ENCODE measurements at regions not wholly inside any gene's neighbourhood (a gene's known extent, or its start where the extent isn't known, plus 50 kb on each side); places are given as distances from the start of the nearest gene placed in this dataset.

DNA sequence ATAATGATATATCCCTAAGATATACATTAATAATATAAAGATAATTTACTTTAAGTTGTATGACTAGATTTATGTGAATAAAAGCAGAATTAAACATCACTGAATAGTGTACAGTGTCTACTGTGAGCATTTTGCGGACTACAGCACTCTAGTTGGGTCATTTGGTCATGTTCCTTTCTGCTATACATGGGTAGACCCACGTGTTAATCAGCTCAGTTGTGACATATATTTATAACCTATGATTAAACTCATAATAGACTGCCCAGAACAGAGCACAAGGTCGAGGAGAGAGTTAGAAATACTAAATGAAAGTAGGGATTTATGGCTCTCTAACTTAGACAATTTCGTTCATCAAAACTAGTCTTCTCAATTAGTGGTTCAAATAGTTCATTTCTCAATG lies 852.7 kb downstream of the EPHA7 start:
- Mint-ChIP-seq H3K27me3 (no peaks in the 10 kb centered on the region), H3K9me3 (no peaks in the 10 kb centered on the region), H3K4me1 (no peaks in the 10 kb centered on the region), H3K36me3 (no peaks in the 10 kb centered on the region), H3K27ac (no peak overlapping the region), H3K4me3 (no peak overlapping the region)
- no peak for ATAC-seq

DNA sequence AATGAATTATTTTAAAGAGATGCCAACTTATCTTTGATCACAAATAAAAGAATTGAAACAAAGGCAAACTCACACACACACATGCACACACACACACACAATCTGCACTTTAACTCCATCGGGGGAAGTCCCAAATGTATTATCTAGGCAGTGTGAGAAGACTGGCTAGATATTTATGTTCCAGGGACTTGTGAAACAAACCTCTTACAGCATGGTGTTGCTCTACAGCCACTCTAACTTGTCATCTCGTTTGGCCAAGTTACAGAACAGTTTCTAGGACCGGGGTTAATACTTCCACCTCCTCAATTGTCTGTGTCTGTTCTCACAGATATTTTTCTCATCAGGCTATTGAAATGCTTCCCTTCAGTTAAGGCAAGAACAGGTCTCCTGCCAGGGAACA lies 855.0 kb downstream of the EPHA7 start:
- Mint-ChIP-seq H3K9me3 (peaks cover 10% of the 10 kb centered on the region), H3K27ac (no peak overlapping the region), H3K27me3 (no peaks in the 10 kb centered on the region), H3K36me3 (no peaks in the 10 kb centered on the region), H3K4me1 (no peaks in the 10 kb centered on the region), H3K4me3 (no peak overlapping the region)
- ATAC-seq, result no peak

- Mint-ChIP-seq H3K9me3 (peaks cover 10% of the 10 kb centered on the region), H3K4me1 (no peaks in the 10 kb centered on the region), H3K36me3 (no peaks in the 10 kb centered on the region), H3K4me3 (no peak overlapping the region), H3K27ac (no peak overlapping the region), H3K27me3 (no peaks in the 10 kb centered on the region)
- ATAC-seq, result no peak
Measured at GRCh38 chr6:92559611-92560010, 859.7 kb downstream of the EPHA7 start.

DNA sequence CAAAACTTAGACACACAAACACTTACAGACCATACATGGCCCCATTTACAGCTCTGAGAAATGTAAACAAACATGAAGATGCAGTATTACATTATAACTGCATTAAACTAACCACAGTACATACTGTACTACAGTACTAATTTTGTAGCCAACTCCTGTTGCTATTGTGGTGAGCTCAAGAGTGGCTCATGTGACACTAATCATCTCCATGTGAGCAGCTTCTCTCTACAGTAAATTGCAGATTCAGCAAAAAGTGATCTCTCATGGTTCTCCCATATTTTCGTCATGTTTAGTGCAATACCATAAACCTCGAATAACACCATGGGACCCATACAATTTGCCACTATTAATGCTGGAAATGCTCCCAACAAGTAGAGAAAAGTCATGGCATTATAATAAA lies 860.4 kb downstream of the EPHA7 start:
- ATAC-seq, result no peak
- H3K27me3 Mint-ChIP-seq, result no peaks in the 10 kb centered on the region

DNA sequence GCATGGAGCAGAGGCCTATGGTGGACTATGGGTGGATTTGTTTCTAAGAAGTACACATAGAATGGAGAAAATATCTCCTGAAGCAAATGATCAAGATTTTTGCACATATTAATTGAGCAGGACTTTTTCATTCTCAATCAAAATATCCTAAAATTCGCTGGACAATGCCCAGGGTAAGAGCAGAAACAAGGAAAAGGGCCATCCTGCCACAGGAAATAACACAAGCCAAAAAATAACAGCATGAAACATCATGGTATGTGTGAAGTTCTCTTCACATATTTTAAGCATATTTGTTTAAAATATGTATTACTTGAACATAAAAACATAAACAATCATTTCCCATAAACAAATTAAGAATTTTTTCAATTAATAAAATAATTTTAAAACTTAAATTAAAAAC lies 868.9 kb downstream of the EPHA7 start:
- no peaks in the 10 kb centered on the region for H3K27me3 Mint-ChIP-seq
- H3K27ac Mint-ChIP-seq, result no peak overlapping the region
- no peak overlapping the region for H3K4me3 Mint-ChIP-seq
- no peaks in the 10 kb centered on the region for H3K36me3 Mint-ChIP-seq
- H3K9me3 Mint-ChIP-seq, result peaks cover 3% of the 10 kb centered on the region
- no peaks in the 10 kb centered on the region for H3K4me1 Mint-ChIP-seq
- ATAC-seq, result no peak

More for the DNA sequence above, 860.4 kb downstream of the EPHA7 start:
- Mint-ChIP-seq H3K4me1 (no peaks in the 10 kb centered on the region), H3K27ac (no peak overlapping the region), H3K36me3 (no peaks in the 10 kb centered on the region), H3K4me3 (no peak overlapping the region), H3K9me3 (peaks cover 10% of the 10 kb centered on the region)

DNA sequence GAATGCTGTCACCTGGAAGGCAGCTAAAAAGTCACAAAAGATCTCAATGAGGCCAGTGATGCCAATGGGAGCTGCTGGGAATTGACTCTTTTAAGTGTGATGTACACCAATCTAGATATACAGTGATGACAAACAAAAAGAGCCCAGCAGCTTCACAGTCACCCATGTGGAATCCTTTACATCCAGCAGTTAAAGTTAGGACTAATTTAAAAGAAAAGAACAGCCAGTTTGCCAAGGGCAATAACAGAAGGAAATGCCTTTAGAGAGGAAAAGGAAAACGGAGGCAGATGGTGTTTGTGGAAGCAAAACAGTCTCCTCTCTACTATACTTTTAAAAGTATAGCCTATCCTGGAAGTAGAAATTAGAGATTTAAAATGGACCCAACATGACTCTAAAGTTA lies 873.5 kb downstream of the EPHA7 start:
- no peaks in the 10 kb centered on the region for H3K27me3 Mint-ChIP-seq
- H3K4me3 Mint-ChIP-seq, result no peak overlapping the region
- no peak overlapping the region for H3K27ac Mint-ChIP-seq
- H3K9me3 Mint-ChIP-seq, result peaks cover 3% of the 10 kb centered on the region
- H3K4me1 Mint-ChIP-seq, result no peaks in the 10 kb centered on the region
- no peaks in the 10 kb centered on the region for H3K36me3 Mint-ChIP-seq
- no peak for ATAC-seq

DNA sequence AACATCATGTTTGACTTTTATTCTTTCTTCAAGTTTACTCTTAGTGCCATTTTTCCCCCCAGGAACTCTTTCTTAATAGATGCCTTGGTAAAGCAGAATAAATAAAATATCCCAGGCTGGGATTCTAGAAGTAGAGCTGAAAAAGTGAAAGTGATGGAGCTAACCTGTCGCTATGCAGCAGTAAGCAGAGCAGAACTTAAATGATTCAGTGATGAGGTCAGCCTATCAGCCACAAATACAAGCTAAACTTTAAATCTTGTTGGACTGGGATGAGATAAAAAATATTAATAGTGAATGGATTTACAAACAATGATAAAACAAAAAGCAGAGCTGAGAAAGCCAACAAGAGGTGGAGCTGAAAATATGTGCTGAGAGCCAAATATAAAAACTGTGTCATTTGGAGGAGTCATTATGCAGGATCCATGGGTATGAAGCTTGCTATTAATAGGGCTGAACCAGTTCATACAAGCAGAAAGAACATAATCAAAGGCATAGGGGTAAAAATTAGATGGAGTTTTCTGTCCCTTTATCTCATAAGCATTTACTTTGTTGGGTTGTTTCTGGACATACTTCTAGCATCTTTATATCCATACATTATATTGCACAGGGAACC lies 877.8 kb downstream of the EPHA7 start:
- no peak overlapping the region for H3K27ac Mint-ChIP-seq
- H3K36me3 Mint-ChIP-seq, result no peaks in the 10 kb centered on the region
- no peak overlapping the region for H3K4me3 Mint-ChIP-seq
- no peaks in the 10 kb centered on the region for H3K27me3 Mint-ChIP-seq
- H3K9me3 Mint-ChIP-seq, result peaks cover 2% of the 10 kb centered on the region
- ATAC-seq, result no peak
- H3K4me1 Mint-ChIP-seq, result no peaks in the 10 kb centered on the region

- Mint-ChIP-seq H3K4me3 (no peak overlapping the region), H3K4me1 (no peaks in the 10 kb centered on the region), H3K9me3 (peaks cover 4% of the 10 kb centered on the region), H3K27ac (no peak overlapping the region), H3K27me3 (no peaks in the 10 kb centered on the region), H3K36me3 (no peaks in the 10 kb centered on the region)
- ATAC-seq, result no peak
Measured at GRCh38 chr6:92538926-92539325, 880.4 kb downstream of the EPHA7 start.

GRCh38 chr6:92538275-92538674 lies 881.1 kb downstream of the EPHA7 start:
- H3K27me3 Mint-ChIP-seq, result no peaks in the 10 kb centered on the region
- H3K36me3 Mint-ChIP-seq, result no peaks in the 10 kb centered on the region
- H3K27ac Mint-ChIP-seq, result no peak overlapping the region
- ATAC-seq, result no peak
- H3K4me3 Mint-ChIP-seq, result no peak overlapping the region
- H3K4me1 Mint-ChIP-seq, result no peaks in the 10 kb centered on the region
- H3K9me3 Mint-ChIP-seq, result peaks cover 4% of the 10 kb centered on the region

DNA sequence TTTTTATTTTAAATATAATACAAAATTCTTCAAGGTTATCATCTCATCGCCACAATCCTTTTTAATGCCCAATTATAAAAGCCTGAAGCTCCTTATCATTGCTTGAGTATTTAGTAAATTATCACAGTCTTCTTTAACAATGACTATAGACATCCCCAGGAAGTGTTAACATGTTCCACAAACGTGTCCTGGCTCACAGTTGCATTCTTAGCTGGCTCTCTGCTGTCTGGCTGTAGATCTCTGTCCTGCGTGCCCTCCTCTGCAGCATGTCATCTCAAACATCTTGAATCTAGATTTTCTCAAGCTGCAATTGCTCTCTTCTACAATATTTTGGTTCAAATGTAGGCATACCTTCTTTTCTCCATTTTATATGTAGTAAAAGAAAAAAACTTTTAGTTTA lies 885.2 kb downstream of the EPHA7 start:
- no peak overlapping the region for H3K27ac Mint-ChIP-seq
- no peaks in the 10 kb centered on the region for H3K36me3 Mint-ChIP-seq
- no peaks in the 10 kb centered on the region for H3K27me3 Mint-ChIP-seq
- H3K9me3 Mint-ChIP-seq, result peaks cover 2% of the 10 kb centered on the region
- H3K4me3 Mint-ChIP-seq, result no peak overlapping the region
- H3K4me1 Mint-ChIP-seq, result no peaks in the 10 kb centered on the region
- no peak for ATAC-seq

DNA sequence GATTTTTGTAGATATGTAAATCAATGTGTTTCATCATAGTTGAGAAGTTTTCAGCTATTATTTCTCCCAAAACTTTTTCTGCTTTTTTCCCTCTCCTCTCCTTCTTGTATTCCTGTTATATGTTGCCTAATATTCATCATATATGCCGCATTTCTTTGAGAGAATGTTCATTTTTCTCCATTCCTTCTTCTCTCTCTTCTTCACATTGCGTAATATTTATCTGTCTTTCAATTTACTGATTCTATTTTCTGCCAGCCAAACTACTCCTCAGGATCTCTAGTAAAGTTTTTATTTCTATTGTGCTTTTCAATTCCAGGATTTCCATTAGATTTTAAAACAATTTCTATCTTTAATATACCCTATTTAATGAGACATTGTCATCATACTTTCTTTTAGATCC lies 896.8 kb downstream of the EPHA7 start:
- H3K27ac Mint-ChIP-seq, result no peak overlapping the region
- H3K4me1 Mint-ChIP-seq, result no peaks in the 10 kb centered on the region
- peaks cover 19% of the 10 kb centered on the region for H3K9me3 Mint-ChIP-seq
- no peaks in the 10 kb centered on the region for H3K27me3 Mint-ChIP-seq
- no peaks in the 10 kb centered on the region for H3K36me3 Mint-ChIP-seq
- no peak for ATAC-seq
- no peak overlapping the region for H3K4me3 Mint-ChIP-seq

DNA sequence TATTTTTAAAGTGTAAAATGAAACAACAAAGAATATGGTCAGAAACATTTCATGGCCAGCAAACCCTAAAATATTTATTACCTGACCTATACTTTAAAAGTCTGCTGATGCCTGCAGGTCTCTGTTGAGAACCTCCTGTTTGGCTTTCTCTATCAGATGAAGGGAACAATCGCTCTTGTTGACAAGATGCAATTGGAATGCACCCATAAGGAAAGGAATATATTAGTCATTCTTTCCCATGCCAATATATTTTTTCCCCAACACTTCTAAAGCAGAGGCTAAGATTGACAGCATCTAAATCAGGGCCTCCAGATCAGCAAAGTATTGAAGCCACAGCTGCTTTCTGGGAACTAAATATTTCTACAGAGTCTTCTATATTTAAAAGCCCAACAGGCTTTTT lies 897.8 kb downstream of the EPHA7 start:
- H3K27me3 Mint-ChIP-seq, result no peaks in the 10 kb centered on the region
- H3K36me3 Mint-ChIP-seq, result no peaks in the 10 kb centered on the region
- peaks cover 15% of the 10 kb centered on the region for H3K9me3 Mint-ChIP-seq
- no peak overlapping the region for H3K4me3 Mint-ChIP-seq
- no peak for ATAC-seq
- H3K4me1 Mint-ChIP-seq, result no peaks in the 10 kb centered on the region
- no peak overlapping the region for H3K27ac Mint-ChIP-seq

DNA sequence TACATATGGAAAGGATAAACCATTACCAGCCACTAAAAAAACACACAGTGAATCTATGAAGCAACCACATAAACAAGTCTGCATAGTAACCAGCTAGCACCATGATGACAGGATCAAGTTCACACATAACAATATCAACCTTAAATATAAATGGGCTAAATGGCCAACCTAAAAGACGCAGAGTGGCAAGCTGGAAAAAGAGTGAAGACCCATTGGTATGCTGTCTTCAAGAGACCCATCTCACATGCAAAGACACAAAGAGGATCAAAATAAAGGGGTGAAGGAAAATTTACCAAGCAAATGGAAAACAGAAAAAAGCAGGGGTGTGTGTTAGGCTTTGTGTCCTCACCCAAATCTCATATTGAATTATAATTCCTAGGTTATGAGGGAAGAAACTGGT lies 909.2 kb downstream of the EPHA7 start:
- Mint-ChIP-seq H3K27me3 (no peaks in the 10 kb centered on the region), H3K4me3 (no peak overlapping the region), H3K9me3 (peaks cover 12% of the 10 kb centered on the region), H3K27ac (no peak overlapping the region), H3K4me1 (no peaks in the 10 kb centered on the region), H3K36me3 (no peaks in the 10 kb centered on the region)
- no peak for ATAC-seq

DNA sequence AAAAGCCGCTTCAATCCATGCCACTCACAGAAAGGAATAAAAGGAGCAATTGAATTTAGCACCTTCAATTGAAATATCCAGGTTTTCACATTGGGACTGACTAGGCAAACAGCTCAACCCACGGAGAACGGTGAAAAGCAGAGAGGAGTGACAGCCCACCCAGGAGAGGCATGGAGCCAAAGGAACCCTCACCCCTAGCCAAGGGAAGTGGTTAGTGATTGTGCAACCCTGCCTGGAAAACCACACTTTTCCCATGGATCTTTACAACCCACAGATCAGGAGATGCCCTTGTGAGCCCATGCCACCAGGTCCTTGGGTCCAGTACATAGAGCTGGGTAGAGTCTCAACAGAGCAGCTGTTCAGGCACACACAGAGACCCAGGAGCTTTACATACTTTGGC lies 911.8 kb downstream of the EPHA7 start:
- Mint-ChIP-seq H3K9me3 (peaks cover 12% of the 10 kb centered on the region), H3K36me3 (no peaks in the 10 kb centered on the region), H3K27me3 (no peaks in the 10 kb centered on the region), H3K4me1 (peaks cover 6% of the 10 kb centered on the region), H3K27ac (no peak overlapping the region), H3K4me3 (no peak overlapping the region)
- no peak for ATAC-seq

- H3K4me1 Mint-ChIP-seq, result peaks cover 6% of the 10 kb centered on the region
- no peaks in the 10 kb centered on the region for H3K36me3 Mint-ChIP-seq
- ATAC-seq, result no peak
- no peaks in the 10 kb centered on the region for H3K27me3 Mint-ChIP-seq
- peaks cover 3% of the 10 kb centered on the region for H3K9me3 Mint-ChIP-seq
- H3K4me3 Mint-ChIP-seq, result no peak overlapping the region
- no peak overlapping the region for H3K27ac Mint-ChIP-seq
Measured at GRCh38 chr6:92504509-92504908, 914.9 kb downstream of the EPHA7 start.

DNA sequence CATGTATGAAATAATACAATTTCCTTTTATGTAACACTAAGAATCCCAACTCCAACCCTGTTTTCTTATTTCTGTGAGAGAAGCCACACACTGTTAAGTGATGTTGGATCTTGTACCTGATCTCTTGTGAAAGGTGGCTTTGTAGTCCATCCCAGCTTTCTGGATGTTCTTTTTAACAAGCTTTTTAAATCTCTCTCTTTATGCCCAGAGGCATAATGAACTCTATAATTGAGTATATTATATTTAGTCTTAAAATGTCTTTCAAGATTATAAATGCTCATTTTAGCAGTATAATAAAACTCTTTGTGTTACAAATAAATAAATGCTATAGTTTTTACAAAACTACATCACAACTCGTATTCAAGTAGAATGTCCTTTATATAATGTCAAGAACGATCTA lies 922.1 kb downstream of the EPHA7 start:
- H3K36me3 Mint-ChIP-seq, result no peaks in the 10 kb centered on the region
- H3K4me3 Mint-ChIP-seq, result no peak overlapping the region
- no peaks in the 10 kb centered on the region for H3K4me1 Mint-ChIP-seq
- H3K27me3 Mint-ChIP-seq, result no peaks in the 10 kb centered on the region
- ATAC-seq, result no peak
- no peak overlapping the region for H3K27ac Mint-ChIP-seq
- no peaks in the 10 kb centered on the region for H3K9me3 Mint-ChIP-seq

DNA sequence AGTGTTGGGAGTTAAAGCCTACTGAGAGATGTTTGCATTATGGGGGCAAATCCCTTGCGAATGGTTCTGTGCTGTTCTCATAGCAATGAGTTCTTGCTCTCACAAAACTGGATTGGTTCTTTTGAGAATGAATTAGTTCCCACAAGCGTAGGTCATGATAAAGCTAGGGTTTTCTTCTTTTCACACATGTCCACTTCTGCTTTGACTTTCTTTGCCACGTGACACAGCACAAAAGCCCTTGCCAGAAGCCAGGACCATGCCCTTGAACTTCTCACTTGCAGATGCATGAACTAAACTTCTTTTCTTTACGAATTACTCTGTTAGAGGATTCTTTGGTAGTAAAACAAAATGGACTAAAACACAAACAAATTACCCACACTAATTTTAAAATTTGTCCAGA lies 922.8 kb downstream of the EPHA7 start:
- ATAC-seq, result no peak
- Mint-ChIP-seq H3K4me3 (no peak overlapping the region), H3K27me3 (no peaks in the 10 kb centered on the region), H3K9me3 (no peaks in the 10 kb centered on the region), H3K4me1 (no peaks in the 10 kb centered on the region), H3K36me3 (no peaks in the 10 kb centered on the region), H3K27ac (no peak overlapping the region)
